HG02642 (cell line): ENCODE measurements at regions not wholly inside any gene's neighbourhood (a gene's known extent, or its start where the extent isn't known, plus 50 kb on each side); places are given as distances from the start of the nearest gene placed in this dataset.
A peak's percentile ranks its signal among the peaks of the same experiment; 100 is the strongest.
"Not testable (repeated sequence)": the region's sequence is repeated elsewhere in the genome, so short reads cannot be mapped to it uniquely, and the experiment has no call there.

ENCODE experiments used
- ATAC-seq: cut with Tn5 transposase; IDR thresholded peaks from one replicate; pipeline ENCODE4 v1.9.1; 2021; ENCODE audit warnings: mild to moderate bottlenecking; ENCODE audit not compliant: unreplicated experiment, poor library complexity

DNA sequence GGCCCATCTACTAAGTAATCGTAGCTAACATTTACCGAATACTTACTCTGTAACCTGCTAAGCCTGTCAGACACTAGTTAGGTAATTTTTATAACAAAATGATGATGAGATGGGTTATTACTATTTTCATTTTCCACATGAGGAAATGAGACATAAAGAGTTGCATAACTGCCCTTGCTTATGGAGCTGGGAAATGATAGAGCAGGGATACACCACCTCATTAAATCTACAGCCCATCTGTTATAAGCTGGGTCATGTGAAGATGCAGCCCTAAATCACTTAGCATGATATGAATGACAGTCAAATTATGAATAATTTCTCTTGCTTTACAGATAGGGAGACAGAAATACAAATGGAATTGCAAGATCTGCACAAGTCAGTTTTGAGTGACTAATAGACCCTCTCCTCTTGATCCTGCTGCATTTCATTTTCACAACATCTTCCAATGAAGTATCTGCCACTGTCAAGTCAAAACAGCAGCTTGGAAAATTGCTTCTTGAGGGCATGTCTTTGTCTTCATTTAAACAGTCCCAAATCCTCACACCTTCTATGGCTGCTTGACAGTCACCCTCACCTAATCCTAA, 364.7 kb downstream of the PRELID2 start:
- ATAC-seq, result no peak

DNA sequence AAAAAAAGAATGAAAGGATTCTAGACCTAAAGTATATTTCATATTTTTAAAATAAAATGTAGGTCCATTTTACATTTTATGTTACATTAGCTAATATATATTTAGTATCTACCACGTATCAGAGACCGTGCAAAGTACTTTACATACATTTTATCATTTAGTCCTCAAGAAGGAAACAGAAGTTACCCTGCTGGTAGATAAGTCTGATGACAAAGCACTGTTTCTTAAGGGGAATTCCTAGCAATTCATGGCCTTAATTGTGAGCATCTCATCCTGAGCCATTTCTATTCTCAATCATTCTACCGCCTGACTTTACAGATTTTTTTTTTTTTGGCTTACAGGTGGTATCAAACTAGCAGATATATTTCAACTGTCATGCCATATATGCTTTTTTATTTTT, 367.7 kb downstream of the PRELID2 start:
- ATAC-seq, result no peak

DNA sequence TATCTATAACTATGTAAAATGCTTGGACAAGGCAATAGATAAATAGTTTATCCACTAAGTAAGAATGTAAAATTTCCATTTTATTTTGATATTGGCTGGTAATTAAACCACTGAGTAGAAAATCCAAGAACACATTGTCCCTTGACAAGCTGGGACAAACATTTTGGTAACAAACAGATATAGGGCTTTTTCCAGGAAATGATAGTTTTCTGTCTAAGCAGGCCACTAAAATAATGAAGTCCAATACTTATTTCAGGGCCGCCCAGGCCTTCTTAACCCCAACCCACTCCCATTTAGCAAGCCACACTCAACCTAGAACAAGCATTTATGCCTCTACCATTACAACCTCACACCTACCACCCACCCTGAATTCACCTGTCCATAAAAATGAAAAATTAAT, 368.6 kb downstream of the PRELID2 start:
- no peak for ATAC-seq

DNA sequence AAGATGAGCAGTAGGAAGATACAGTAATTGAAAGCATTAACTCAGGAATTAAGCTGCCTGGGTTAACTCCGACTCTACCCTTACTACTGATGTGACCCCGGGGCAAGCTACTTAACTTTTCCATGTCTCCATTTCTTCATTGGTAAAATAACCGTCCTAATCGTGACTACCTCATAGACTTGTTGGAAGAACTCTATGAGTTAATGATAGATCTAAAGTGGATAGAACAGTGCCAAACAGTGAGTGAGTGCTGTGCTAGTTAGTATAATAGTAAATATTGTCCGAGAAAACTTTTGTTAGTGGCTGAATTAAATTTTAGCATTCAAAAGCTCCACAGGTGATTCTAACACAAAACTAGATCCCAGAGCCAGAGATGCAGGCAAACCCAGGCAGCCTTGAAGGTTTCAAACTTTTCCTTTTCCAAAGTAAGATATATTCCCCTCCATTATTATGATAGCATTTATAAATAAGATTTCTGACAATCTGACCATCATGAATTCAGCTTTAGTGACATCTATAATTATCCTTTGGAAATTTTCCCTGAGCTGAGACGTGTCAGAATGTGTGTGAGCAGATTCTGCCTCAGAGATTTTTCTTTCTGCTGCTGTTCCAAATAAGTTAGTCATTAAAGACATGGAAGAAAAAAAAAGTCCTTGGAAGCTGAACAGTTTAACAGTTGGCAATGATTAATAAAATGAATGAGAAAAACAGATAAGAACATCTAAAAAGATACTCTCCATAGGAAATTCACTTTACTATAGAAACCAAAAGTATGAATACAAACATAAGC, 369.5 kb downstream of the PRELID2 start:
- no peak for ATAC-seq

DNA sequence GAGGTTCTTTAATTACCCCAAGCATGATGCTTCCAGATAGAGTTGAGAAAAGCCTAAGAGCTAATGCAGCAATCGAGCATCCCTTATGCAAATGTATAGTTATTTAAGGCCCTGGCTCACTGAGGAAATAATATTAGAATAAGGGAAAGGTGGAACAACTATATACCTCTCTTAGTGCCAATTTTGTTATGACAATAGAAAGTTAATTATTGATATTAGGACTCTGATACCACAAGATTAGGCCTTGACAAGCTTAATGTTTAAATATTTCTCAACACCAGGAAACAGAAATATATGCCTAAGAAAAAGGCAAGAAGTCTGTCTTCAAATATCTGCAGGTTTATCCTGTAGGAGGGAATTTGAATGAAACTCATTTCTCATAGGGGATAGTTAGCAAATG, 371.0 kb downstream of the PRELID2 start:
- no peak for ATAC-seq

DNA sequence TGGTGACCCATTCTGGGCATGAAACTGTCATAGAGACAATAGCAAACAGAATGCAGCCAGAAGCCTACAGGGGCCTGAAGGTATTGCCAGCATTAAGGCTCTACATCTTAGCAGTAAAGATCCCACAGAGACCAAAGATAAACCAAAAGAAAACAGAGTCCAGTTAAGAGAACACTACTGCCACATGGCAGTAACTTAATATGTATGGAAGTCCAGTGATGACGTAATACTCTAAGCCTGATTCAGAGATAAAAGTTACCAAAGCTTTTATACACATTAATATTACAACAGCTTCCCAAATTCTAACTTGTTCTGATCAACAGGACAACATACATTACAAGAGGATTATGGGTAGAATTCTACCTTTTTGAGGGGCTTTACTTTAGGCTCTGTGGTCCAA, 371.5 kb downstream of the PRELID2 start:
- no peak for ATAC-seq

DNA sequence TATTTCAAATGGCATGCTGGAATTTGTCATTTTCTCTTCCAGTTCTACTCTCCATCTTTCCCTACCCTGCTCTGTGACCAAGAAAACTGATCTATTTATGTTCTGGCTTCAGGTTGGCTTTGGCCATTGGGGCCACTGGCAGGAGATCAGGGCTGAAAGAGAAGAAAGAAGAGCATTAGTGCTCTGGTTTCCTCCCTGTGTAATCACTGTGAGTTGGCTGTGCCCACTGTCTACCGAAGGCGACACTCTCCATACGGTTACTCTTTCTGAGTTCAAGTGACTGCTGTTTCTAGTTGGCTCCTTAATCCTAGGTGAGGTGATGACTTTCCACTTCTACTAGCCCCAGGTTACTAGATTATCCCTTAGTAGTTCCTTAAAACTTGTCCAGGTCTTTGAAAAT, 372.6 kb downstream of the PRELID2 start:
- no peak for ATAC-seq

DNA sequence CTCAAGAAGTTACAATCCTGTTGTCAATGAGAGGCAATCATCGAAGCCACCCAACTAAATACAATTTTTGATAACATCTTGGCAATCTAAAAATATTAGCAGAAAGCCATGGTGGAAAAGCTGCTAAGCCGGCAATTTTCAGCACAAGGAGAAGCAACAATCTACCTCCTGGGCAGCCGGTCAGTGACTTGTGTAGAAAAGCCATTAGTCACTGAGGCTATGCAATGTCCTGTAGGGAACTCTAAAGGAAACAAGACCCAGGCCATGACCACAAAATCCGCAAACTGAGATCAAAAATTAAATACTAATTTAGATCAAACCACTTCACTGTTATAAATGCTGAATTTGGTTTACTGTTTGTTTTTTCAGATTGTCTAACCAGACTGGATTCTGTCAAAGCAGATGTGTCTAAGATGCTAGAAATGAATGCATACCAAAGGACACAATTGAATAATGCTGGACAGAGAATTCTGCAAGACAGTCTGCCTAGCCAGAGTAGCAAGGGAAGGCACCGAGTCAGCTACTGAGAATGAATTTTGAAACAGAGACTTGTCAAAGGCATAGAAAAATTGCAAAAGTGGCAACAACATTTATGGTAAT, 384.8 kb downstream of the PRELID2 start:
- ATAC-seq, result no peak

DNA sequence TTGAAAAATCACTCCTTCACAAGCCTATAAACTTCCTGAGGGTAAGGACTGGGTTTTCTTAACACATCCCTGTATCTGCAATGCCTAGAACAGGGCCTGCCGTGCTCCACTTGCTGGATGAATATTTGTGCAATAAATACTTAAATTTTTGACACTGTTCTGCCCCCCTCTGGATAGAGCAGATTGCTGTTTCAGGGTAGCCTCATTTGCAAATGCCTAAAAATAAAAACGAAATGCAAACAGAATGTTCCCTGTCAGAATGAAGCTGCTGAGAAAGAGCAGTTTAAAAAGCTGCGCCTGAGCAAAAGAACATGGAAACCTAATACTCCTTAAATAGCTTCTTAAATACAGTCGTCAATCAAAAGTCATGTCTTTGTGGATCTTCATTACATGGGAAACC, 385.3 kb downstream of the PRELID2 start:
- no peak for ATAC-seq

DNA sequence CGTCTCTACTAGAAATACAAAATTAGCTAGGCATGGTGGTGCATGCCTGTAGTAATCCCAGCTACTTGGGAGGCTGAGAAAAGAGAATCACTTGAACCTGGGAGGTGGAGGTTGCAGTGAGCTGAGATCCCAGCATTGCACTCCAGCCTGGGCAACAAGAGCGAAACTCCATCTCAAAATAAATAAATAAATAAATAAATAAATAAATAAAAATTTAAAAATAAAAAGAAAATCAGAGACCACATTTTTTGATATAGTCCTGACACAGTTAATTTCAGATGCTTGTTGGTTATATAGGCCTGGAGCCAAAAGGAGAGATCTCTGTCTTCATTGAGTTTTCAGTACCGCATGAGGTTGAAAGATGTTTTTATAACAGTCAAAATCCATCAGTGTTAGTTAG, 388.3 kb downstream of the PRELID2 start:
- ATAC-seq, result not testable (repeated sequence)

DNA sequence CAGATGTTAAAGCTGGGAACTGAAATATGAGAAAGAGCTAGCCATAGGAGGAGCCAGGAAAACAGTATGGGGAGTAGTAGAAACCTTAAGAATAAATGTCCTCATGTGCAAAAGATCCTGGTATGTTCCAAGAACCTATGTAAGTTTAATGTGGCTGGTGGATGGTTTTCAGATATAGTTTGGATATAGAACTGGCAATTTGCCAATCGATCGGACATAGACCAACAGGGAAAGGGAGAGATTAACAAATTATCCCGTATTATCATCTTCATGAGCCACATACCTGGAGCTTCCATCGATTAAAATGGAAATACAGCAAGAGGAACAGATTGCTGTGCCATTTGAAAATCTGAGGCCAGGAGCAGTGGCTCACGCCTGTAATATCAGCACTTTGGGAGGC, 388.7 kb downstream of the PRELID2 start:
- ATAC-seq, result no peak

DNA sequence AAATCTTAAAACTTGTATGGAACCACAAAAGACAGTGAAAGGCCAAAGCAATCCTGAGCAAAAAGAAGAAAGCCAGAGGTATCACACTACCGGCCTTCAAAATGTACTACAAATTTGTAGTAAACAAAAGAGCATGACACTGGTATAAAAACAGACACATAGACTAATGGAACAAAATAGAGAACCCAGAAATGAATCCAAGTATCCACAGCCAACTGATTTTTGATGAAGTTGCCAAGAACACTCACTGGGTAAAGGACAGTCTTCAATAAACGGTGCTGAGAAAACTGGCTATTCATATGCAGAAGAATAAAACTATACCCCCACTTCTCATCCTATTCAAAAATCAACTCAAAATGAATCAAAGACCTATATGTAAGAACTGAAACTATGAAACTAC, 390.1 kb downstream of the PRELID2 start:
- ATAC-seq, result no peak

DNA sequence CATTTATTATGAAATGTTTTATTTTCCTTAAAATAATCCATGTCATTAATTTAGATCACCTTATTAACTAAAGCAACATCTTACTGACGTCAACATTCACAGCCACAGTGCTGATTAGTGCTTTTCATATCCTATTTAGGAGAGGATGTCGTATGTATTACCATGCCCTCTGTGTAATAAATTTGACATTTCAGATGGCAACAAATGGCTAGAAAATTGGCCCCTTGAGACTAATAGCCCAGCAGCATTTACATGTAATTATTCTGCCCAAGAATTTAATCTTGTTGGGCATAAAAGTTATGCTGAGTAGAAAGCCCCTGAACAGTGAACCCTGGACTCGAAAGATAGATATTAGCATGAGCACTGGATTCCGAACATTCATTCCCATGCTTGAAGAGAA, 391.2 kb downstream of the PRELID2 start:
- no peak for ATAC-seq

DNA sequence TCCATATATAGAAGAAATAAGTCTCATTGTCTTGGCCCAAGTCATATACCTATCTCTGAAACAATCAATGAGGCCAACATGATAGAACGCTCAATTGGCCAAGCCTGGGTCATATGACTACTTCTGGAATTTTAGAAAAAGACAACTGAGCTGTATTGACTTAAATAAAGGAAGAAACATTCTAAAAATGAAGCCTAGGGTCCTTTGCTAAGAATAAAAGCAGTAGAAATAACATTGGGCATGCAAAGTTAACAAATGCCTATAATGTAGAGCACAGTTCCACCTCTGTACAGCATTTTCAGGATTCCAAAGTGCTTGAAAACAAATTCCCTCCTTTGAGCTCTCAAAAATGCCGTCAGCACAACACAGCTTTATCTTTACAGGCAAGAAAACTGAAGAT, 391.8 kb downstream of the PRELID2 start:
- no peak for ATAC-seq

DNA sequence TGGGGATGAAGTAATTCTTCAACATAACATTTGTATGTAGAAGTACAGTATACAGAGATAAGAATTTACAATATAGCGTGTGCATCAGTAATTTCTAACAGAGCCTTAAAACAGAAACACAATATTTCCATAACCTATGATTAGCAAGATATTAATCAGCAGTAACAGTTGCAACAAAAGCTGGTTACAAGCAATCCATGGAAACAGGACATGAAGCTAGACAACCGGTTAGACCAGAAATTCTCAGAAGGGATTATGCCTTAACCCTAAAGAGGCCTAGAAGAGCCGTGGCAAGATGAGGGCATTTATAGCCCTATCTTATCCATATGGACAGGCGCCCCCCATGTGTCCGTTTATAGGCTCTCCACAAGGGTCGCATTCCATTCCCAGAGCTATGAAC, 392.5 kb downstream of the PRELID2 start:
- not testable (repeated sequence) for ATAC-seq

DNA sequence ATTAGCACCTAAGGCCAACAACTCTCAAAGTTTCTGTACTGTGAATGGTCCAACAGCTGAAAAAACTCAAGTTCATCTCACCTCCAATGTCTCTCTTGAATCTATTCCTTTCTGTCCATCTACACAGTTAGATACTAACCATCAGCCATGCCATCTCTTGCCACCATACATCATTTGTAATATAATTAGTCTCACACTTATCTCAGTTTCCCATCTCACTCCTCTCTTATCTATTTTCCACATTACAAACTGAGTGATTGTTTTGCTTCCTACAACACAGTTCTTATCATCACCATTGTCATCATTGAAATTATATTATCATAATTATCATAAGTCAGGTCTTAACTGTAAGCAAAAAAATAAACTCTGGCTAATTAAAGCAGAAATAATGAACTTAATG, 393.9 kb downstream of the PRELID2 start:
- ATAC-seq, result no peak

DNA sequence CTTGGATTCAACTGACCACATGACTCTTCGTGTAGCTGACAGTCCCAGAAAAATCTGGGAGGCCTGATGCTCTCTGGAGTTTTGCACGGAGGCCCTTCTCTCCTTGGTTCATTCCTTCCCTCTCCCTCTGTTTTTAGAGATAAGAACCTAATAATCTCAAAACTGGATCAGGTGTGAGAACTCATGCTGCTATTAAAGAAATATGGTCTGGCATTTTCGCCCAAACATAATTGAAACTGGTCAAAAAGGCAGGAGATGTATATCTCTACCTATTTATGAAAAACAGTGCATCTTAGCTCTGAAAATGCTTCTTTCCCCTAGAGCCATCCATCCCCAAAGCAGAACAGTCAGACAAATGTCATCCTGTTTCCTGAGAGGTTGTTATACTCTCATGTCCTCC, 397.5 kb downstream of the PRELID2 start:
- ATAC-seq, result no peak

DNA sequence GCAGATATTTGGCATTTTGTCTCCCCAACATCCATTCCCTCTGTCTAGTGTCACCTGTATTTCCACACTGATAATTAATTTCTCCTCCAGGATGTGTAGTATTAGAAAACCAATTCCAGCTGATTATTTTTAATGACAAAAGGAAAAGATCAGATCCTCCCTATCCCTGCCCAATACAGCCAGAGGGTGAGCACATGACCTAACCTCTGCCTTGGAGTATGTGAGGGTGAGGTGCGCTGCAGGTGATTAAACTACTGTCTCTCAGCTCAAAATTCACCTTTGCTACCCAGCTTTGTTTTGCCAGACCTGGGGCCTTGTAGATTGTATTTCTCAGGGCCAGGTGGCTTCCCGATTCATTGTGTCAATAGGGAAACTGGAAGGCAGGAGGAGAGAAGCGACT, 402.1 kb downstream of the PRELID2 start:
- ATAC-seq, result no peak

DNA sequence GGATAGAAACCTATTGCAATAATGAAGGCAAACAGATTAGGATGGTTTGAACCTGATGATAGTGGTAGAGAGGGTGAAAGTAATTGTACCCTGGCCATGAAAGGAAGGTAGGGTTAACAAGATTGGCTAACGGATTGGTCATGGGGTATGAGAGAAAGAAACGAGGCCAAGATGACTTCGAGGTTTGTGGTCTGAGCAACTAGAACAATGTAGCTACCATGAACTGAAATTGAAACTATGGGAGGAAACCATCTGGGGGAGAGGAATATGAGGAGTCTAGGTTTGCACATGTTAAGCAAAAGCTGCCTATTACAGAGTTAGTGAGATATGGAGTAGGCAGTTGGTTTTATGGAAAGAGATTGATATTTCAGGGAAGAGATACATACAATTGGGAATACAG, 406.0 kb downstream of the PRELID2 start:
- no peak for ATAC-seq

DNA sequence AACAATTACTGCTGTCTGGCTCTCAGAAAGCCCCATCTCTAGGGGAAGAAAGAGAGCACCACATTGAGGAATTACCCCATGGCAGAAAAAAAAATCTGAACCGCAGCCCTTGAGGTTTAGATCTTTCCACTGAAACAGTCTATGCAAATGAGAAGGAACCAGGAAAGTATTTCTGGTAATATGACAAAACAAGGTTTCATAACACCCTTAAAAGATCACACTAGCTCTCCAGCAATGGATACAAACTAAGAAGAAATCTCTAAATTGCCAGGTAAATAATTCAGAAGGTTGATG, 427.1 kb downstream of the PRELID2 start:
- ATAC-seq, result peak; percentile 62

DNA sequence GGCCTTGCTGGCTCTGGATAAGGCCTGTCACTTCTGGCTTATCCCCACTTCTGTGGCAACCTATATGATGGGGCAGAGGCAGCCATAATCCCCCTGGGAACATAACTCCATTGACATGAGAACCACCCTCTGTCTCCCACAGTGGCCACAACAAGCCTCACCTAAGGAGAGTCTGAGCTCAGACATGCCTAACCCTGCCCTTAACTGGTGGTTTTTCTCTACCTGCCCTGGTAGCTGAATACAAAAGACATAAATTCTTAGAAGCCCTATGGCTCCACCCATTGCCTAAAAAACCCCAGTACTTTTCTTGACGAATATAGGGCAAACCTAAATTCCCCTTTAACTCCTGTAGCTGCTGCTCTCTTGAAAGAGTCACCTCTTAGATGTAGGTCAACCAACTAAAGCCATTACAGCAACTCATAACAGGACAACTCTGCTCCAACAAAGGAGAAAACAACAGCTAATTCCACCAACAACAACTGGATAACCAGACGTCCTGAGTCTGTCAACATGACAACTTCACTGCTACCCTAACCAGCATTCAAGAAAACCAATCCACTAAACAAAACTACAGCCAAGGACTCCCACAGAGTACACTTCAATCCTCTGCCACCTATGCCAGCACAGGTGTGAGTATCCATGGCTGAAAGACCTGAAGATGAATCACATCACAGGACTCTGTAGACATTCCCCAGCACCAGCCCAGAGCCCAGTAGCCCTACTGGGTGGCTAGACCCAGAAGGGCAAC, 427.7 kb downstream of the PRELID2 start:
- peak; percentile 52 for ATAC-seq
